Left cardiac atrium (tissue), 4 donors: ENCODE measurements at regions not wholly inside any gene's neighbourhood (a gene's known extent, or its start where the extent isn't known, plus 50 kb on each side); places are given as distances from the start of the nearest gene placed in this dataset.

Experiments
- ATAC-seq, 2 donors: fragments of 200-7000 bp; cut with Tn5 transposase; one replicate each; pipeline ENCODE4 v1.9.1; 2020; ENCODE audit warnings: mild to moderate bottlenecking in 2 of 2, moderate library complexity in 2 of 2
- DNase-seq: peaks from one replicate; pipeline ENCODE4 v3.0.0-alpha.2; 2020
- intact Hi-C, 2 donors: fragments of 100-400 bp; cut with DNase I; formaldehyde crosslinking; loops; one replicate each; pipeline versions ENCODE4 v1.14.1 to v1.15.1; 2022 to 2023
- donor health status: DM: no; HTN: yes; CAD: no.
- donor health status: DM: no; HTN: yes; CAD: no; lungs with severe emphysema.
- donor health status: DM: yes; HTN: yes; CAD: no.
- donor health status: Dilated cardiomyopathy.

GRCh38 chr1:63148825-63149645 is 173.3 kb upstream of the FOXD3 start:
- intact Hi-C loops = no loop called here
- peak in 1 of 2 donors; percentile 36 for ATAC-seq
- DNase-seq = peak; percentile 24

DNA sequence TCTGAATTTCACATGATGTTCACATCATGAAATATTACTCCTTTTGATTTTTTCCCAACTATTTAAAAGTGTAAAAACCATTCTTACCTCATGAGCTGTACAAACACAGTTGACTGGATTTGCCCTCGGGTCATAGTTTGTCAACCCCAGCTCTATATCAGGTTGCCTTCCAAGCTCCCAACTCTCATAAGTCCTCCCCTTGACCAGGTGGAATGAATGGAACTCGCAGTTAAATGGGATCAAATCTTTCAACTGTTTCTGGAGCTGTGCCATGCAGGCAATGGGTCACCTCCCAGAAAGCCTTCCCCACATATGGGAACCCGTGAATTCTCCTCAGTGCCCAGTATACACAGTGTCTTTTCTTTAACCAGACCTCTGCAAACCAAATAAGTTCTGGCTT is 169.8 kb upstream of the FOXD3 start:
- DNase-seq (no peak), ATAC-seq (no peak)
- intact Hi-C loops = no loop called here

DNA sequence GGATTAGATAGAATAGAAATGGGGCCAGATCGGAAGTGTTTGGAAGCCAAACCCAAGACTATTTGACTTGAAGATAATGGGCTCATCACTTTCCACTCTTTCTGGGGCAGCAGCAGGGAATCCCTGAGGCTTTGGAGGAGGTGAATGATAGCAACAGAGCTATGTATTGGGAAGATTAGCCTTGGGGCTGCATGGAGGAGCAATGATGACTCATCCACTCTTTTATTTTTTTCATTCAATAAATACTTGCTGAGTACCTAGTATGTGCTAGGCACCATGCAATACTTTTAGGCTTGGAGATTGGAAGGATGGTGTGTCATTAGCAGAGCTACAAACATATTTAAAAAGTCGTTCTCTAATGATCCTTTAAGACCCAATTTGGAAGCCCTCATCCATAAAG is 166.9 kb upstream of the FOXD3 start:
- DNase-seq (no peak), ATAC-seq (no peak)
- intact Hi-C loops = no loop called here

- DNase-seq (no peak), ATAC-seq (no peak)
- intact Hi-C loops = no loop called here
These were observed 165.3 kb upstream of the FOXD3 start for GRCh38 chr1:63157085-63157484.

DNA sequence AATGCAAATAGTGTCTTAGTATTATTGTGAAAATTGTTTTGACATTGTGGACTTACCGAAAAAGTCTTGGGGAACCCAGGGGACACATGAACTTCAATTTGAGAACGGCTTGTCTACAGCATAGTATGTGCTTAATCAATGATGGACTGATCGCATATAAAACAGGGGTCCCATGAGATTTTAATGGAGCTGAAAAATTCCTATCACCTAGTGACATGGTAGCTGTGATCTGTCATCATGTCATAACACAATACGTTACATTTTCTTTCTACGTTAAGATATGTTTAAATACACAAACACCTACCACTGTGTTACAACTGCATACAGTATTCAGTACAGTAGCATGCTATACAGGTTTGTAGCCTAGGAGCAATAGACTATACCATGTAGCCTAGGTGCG is 153.3 kb upstream of the FOXD3 start:
- DNase-seq = no peak
- ATAC-seq = no peak
- intact Hi-C loops = no loop called here

- intact Hi-C loops = no loop called here
- no peak for ATAC-seq
- no peak for DNase-seq
These were observed 149.2 kb upstream of the FOXD3 start for GRCh38 chr1:63173161-63173560.

- DNase-seq (no peak), ATAC-seq (no peak)
- intact Hi-C loops = no loop called here
These were observed 132.7 kb upstream of the FOXD3 start for GRCh38 chr1:63189677-63190076.

- no peak for ATAC-seq
- no peak for DNase-seq
- intact Hi-C loops = no loop called here
These were observed 132.2 kb upstream of the FOXD3 start for GRCh38 chr1:63190171-63190570.

GRCh38 chr1:63198871-63199394 is 123.4 kb upstream of the FOXD3 start:
- intact Hi-C loops = no loop called here
- DNase-seq (no peak), ATAC-seq (no peak)

DNA sequence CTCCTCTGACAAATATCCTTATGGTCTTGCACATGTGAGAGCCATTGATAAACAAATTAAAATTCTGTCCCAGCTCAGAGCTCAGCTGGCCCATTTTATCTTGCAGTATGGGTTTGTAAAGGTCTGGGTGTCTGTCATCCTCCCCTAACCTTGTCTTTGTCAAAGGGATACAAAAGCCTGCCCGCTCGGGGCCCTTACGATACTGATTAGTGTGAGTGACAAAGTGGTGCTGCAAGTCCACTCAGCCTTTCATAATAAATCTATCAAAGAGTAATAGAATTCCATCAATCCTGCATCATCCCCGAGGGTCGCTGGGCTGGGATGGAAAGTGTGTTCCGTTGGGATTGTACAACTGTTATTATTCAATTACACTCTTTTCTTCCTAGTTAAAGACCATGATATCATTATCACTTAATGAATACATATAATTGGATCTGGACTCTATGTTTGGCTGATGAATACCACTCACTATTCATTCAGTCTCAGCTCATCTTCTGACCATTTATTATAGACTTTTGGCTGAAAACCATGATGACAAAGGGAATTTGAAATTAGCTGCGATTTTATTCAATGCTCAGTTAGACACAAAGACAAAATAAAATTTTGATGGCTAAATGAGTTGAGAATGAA is 122.5 kb upstream of the FOXD3 start:
- ATAC-seq (no peak), DNase-seq (no peak)
- intact Hi-C loops = no loop called here

DNA sequence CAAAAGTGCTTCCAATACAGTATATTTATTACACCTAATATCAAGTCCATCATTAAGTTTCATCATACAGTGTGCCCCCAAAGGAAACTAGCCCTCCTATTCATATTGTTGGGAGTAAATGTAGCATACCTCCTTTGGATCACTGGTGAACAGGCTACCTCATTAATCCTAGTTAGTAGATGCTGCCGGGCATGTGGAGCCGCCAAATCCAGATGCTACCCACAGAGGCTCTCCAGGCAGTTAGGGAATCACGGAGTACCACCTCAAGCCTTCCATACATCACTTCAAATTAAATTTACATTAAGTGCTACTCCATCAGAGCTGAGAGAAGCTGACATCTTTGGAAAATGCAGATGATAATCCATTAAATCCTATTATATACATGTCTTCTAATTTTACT is 121.7 kb upstream of the FOXD3 start:
- DNase-seq (no peak), ATAC-seq (no peak)
- intact Hi-C loops = no loop called here

GRCh38 chr1:63203641-63204040 is 118.7 kb upstream of the FOXD3 start:
- DNase-seq (no peak), ATAC-seq (no peak)
- intact Hi-C loops = no loop called here

DNA sequence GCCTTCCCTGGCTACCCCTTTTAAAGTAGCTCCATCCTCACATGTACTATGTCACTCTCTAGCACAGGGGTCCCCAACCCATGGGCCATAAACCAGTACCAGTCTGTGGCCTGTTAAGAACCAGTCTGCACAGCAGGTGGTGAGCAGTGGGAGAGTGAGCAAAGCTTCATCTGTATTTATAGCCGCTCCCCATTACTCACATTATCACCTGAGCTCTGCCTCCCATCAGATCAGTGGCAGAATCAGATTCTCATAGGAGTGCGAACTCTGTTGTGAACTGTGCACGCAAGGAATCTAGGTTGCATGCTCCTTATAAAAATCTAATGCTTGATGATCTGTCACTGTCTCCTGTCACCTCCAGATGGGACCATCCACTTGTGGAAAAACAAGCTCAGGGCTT is 116.6 kb upstream of the FOXD3 start:
- DNase-seq (no peak), ATAC-seq (no peak)
- intact Hi-C loops = no loop called here

DNA sequence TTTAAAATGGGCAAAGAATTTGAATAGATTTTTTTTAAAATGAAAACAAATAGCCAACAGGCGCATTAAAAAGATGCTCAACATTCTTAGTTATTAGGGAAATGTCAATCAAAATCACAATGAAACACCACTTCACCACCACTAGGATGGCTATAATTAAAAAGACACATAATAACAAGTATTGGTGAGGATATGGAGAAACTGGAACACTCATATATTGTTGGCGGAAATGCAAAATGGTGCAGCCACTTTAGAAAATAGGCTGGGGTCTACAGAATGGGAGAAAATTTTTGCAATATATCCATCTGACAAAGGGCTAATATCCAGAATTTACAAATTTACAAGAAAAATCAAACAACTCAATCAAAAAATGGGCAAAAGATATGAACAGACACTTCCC is 107.8 kb upstream of the FOXD3 start:
- ATAC-seq = no peak
- intact Hi-C loops = no loop called here
- no peak for DNase-seq

GRCh38 chr1:63223426-63223825 is 98.9 kb upstream of the FOXD3 start:
- DNase-seq (no peak), ATAC-seq (no peak)
- intact Hi-C loops = no loop called here

DNA sequence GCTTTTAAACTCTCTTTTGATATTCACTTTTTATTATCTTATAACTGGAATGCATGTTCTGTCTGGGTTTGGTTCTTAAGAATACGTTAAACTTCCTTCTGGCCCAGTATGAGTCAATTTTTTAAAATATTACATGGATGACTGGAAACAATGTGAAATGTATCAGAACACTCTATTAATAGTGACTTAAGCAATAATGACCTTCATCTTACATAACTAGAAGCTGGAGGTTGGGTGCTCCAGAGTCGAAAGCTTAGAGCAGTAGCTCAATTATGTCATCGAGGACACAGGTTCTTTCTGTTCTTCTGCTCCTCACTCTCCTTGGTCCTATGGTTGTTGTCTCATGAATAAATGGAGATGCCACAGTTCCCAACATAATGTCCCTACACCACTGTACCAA is 91.6 kb upstream of the FOXD3 start:
- intact Hi-C loops = no loop called here
- peak in 1 of 2 donors; percentile 23 for ATAC-seq
- DNase-seq = no peak

DNA sequence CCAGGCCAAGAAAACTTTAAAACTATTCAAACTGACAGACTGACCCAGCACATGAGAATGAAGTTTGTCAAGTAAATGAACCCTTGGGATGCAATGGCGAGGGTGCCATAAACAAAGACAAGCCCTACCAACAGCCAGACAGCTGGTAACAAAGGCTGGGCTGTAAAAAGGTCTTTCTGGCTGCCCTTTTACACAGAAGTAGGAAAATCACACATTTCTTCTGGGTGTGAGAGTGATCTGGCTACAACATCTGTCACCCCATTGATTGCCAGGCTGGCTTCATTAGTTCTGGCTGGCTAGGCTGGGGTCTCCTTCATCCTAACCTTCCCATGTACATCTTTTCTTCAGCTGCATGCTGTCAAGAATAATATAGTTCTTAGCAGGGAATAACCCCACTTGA is 83.6 kb upstream of the FOXD3 start:
- intact Hi-C loops = no loop called here
- DNase-seq (no peak), ATAC-seq (no peak)

DNA sequence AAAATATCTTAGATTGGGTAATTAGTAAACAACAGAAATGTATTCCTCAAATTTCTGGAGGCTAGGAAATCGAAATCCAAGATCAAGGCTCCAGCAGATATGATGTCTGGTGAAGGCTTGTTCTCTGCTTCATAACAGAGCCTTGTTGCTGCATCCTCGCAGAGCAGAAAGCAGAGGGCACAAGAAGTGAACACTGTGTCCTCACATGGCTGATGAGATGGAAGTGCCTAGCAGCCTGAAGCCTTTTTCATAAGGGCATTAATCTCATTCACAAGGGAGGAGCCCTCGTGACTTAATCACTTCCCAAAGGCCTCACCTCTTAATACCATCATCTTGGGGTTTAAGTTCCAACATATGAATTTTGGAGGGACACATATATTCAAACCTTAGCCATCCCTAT is 77.2 kb upstream of the FOXD3 start:
- intact Hi-C loops = no loop called here
- DNase-seq (no peak), ATAC-seq (no peak)

- DNase-seq = no peak
- no peak for ATAC-seq
- intact Hi-C loops = no loop called here
These were observed 74.2 kb upstream of the FOXD3 start for GRCh38 chr1:63248216-63248615.

GRCh38 chr1:63255153-63255552 is 67.2 kb upstream of the FOXD3 start:
- intact Hi-C loops = no loop called here
- no peak for DNase-seq
- no peak for ATAC-seq
